ENCODE measurements at regions not wholly inside any gene's neighbourhood (a gene's known extent, or its start where the extent isn't known, plus 50 kb on each side); places are given as distances from the start of the nearest gene placed in this dataset.

DNA sequence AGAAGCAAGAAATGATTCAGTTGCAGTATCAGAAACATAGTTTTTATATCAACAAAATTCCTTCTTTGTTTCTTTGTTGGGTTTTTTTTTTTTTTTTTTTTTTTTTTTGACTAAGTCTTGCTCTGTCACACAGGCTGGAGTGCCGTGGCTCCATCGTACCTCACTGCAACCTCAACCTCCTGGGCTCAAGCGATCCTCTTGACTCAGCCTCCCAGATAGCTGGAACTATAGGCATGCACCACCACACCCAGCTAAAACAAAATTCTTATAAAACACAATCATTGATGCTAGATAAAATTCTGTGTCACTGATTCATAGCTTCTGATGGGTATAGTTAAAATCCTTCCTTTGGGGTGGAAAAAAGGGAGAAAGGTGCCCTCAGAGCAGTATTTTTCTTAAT is 110.3 kb upstream of the TNFAIP3 start:
- TF ChIP-seq POLR2A (IDR thresholded peaks at IDR 0.05): no peak
- no peak for TF ChIP-seq POLR2AphosphoS5 (IDR thresholded peaks at IDR 0.05)
- TF ChIP-seq, protein P1, sequence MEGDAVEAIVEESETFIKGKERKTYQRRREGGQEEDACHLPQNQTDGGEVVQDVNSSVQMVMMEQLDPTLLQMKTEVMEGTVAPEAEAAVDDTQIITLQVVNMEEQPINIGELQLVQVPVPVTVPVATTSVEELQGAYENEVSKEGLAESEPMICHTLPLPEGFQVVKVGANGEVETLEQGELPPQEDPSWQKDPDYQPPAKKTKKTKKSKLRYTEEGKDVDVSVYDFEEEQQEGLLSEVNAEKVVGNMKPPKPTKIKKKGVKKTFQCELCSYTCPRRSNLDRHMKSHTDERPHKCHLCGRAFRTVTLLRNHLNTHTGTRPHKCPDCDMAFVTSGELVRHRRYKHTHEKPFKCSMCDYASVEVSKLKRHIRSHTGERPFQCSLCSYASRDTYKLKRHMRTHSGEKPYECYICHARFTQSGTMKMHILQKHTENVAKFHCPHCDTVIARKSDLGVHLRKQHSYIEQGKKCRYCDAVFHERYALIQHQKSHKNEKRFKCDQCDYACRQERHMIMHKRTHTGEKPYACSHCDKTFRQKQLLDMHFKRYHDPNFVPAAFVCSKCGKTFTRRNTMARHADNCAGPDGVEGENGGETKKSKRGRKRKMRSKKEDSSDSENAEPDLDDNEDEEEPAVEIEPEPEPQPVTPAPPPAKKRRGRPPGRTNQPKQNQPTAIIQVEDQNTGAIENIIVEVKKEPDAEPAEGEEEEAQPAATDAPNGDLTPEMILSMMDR (IDR thresholded peaks at IDR 0.05): no peak
- TF ChIP-seq EP300 (IDR thresholded peaks at IDR 0.05): no peak
